ENCODE measurements at regions not wholly inside any gene's neighbourhood (a gene's known extent, or its start where the extent isn't known, plus 50 kb on each side); places are given as distances from the start of the nearest gene placed in this dataset.

DNA sequence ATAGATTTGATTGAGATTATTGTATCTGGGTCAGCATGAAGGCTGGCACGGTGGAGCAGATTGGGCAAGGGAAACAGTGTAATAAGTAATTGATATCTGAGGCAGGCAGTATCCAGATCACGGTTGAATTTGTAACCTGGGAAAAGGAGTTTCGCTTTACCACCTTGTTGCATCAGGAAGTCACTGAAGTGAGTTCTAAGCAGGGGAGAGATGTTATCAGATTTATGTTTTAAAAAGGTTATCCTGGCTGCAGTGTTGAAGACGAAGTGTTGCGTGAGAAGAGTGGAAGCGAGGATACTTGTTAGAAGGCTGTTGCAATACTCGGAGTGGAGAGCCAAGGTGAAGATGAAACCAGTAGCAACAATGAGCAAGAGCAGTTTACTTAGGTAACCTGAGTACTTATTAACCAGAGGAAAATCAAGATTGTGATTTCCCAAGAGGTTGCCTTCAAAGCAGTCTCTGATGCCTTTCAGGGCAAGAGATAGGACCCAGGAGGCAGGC is 77.8 kb downstream of the LHX9 start (continued):
- TF ChIP-seq, protein P1, sequence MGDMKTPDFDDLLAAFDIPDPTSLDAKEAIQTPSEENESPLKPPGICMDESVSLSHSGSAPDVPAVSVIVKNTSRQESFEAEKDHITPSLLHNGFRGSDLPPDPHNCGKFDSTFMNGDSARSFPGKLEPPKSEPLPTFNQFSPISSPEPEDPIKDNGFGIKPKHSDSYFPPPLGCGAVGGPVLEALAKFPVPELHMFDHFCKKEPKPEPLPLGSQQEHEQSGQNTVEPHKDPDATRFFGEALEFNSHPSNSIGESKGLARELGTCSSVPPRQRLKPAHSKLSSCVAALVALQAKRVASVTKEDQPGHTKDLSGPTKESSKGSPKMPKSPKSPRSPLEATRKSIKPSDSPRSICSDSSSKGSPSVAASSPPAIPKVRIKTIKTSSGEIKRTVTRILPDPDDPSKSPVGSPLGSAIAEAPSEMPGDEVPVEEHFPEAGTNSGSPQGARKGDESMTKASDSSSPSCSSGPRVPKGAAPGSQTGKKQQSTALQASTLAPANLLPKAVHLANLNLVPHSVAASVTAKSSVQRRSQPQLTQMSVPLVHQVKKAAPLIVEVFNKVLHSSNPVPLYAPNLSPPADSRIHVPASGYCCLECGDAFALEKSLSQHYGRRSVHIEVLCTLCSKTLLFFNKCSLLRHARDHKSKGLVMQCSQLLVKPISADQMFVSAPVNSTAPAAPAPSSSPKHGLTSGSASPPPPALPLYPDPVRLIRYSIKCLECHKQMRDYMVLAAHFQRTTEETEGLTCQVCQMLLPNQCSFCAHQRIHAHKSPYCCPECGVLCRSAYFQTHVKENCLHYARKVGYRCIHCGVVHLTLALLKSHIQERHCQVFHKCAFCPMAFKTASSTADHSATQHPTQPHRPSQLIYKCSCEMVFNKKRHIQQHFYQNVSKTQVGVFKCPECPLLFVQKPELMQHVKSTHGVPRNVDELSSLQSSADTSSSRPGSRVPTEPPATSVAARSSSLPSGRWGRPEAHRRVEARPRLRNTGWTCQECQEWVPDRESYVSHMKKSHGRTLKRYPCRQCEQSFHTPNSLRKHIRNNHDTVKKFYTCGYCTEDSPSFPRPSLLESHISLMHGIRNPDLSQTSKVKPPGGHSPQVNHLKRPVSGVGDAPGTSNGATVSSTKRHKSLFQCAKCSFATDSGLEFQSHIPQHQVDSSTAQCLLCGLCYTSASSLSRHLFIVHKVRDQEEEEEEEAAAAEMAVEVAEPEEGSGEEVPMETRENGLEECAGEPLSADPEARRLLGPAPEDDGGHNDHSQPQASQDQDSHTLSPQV (IDR thresholded peaks at IDR 0.05), result no peak
- TF ChIP-seq, protein P2, sequence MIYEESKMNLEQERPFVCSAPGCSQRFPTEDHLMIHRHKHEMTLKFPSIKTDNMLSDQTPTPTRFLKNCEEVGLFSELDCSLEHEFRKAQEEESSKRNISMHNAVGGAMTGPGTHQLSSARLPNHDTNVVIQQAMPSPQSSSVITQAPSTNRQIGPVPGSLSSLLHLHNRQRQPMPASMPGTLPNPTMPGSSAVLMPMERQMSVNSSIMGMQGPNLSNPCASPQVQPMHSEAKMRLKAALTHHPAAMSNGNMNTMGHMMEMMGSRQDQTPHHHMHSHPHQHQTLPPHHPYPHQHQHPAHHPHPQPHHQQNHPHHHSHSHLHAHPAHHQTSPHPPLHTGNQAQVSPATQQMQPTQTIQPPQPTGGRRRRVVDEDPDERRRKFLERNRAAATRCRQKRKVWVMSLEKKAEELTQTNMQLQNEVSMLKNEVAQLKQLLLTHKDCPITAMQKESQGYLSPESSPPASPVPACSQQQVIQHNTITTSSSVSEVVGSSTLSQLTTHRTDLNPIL (CRISPR knock-in tag; IDR thresholded peaks at IDR 0.05), result no peak

Data from K562 (cell line).